HG02840 (cell line): ENCODE measurements at regions not wholly inside any gene's neighbourhood (a gene's known extent, or its start where the extent isn't known, plus 50 kb on each side); places are given as distances from the start of the nearest gene placed in this dataset.
"Not testable (repeated sequence)": the region's sequence is repeated elsewhere in the genome, so short reads cannot be mapped to it uniquely, and the experiment has no call there.

Experiments used
- ATAC-seq: cut with Tn5 transposase; IDR thresholded peaks from one replicate; pipeline ENCODE4 v1.9.1; 2021; ENCODE audit warnings: mild to moderate bottlenecking, moderate library complexity, moderate number of reproducible peaks; ENCODE audit not compliant: unreplicated experiment, low FRiP score

- peak; percentile 19 for ATAC-seq
Measured at GRCh38 chr1:161454865-161455707, 50.2 kb upstream of the FCGR2A start.

DNA sequence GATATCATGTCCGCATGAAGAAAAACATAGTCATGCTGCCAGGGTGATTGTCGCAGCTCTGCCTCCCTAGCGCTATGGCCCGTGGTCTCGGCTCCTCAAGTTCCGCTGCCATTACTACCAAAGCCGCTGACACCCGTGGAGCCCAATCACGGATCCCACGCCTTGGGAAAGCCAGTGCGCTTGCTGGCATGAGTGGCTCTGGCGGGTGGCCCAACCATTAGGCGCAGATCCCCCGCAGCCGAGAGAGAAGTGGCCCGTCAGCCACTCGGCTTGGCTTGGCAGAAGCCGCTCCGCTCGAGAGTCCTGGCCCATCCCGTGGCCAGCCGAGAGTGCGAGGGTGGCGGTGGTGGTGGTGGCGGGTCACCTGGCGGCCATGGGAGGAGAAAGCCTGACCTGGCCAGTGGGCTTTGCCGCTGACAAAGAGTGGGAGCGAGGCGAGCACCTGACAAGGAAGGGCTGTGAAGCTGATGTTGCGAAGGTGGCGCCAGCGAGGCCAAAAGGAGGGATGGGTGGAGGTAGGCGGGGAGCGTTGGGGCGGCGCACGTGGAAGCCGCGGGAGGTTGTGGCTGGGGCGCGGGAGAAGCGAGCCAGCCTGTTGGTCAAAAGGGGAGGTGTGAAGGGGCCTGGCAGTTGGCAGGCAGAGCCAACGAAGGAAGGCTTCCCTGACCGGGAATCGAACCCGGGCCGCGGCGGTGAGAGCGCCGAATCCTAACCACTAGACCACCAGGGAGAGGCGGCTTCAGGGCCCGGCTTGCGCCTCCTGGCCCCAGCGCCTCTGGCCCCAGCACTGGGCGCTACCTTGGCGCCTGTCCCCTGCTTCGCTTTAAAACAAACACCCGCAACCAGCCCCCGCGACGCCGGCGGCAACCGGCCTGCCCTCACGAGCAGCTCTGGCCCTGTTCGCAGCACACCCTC, 51.0 kb upstream of the FCGR2A start:
- ATAC-seq: peak; percentile 69

DNA sequence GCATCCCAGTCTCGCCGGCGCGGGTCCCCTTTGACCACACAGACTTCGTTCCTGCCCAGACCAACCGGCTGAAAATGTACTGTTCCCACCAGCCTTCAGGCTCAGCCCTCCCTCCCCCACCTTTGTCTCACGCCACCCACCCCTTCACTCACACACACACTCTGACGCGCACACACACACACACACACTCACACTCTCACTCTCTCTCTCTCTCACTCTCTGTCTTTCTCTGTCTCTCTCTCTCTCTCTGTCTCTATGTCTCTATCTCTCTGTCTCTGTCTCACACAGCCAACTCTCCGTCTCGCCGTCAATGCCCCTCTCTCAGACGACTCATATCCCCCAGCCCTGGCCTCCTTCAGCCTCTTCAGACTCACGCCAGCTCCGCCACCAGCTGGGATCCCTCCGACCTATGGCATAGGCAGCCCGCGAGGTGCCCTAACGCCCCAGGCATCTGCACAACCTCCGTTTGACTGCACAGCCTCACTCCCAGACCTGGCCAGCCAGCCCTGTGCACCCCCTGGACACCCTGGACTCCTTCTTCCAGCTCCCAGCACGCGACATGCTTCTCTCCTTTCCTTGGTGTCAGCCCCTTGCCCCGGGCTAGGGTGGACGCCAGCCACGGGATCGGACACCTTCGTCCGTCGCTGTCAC, 53.4 kb upstream of the FCGR2A start:
- not testable (repeated sequence) for ATAC-seq

DNA sequence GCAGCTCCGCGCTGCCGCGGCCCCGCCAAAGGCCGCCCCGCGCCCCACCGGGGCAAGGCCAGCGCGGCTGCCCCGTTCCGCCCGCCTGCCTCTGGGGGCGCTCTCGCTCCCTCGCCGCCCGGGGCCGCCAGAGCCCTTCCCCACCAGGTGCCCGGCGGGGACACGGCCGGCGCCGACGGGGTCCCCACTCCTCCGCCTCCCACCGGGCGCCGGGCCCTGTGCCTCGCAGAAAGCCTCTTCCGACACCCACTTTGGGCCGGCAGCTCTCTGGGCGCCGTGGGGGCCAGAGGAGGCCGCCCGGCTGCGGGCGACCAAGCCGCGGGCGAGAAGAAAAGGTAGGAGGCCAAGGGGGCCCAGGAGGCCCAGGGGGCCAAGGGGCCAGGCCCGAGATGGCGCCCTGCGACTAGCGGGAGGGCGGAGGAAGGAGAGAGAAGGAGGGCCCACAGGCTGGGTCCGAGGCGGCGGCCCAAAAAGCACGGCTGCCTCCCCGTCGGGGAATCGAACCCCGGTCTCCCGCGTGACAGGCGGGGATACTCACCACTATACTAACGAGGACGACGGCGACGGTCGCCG, 57.4 kb upstream of the FCGR2A start:
- ATAC-seq: peak; percentile 32

GRCh38 chr1:161447040-161447759, 58.1 kb upstream of the FCGR2A start:
- ATAC-seq: peak; percentile 56

- ATAC-seq: not testable (repeated sequence)
Measured at GRCh38 chr1:161444725-161445124, 60.5 kb upstream of the FCGR2A start.

DNA sequence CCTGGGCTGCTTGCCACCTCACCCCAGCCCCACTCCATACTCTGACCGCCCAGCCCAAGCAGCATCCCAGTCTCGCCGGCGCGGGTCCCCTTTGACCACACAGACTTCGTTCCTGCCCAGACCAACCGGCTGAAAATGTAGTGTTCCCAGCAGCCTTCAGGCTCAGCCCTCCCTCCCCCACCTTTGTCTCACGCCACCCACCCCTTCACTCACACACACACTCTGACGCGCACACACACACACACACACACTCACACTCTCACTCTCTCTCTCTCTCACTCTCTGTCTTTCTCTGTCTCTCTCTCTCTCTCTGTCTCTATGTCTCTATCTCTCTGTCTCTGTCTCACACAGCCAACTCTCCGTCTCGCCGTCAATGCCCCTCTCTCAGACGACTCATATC, 61.0 kb upstream of the FCGR2A start:
- not testable (repeated sequence) for ATAC-seq

DNA sequence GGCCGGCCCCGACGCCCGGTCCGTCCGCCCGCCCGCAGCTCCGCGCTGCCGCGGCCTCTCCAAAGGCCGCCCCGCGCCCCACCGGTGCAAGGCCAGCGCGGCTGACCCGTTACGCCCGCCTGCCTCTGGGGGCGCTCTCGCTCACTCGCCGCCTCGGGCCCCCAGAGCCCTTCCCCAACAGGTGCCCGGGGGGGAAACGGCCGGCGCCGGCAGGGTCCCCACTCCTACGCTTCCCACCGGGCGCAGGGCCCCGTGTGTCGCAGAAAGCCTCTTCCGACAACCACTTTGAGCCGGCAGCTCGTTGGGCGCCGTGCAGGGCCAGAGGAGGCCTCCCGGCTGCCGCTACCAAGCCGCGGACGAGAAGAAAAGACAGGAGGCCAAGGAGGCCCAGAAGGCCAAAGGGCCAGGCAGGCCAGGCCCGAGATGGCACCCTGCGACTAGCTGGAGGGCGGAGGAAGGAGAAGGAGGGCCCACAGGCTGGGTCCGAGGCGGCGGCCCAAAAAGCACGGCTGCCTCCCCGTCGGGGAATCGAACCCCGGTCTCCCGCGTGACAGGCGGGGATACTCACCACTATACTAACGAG, 64.9 kb upstream of the FCGR2A start:
- ATAC-seq: no peak

DNA sequence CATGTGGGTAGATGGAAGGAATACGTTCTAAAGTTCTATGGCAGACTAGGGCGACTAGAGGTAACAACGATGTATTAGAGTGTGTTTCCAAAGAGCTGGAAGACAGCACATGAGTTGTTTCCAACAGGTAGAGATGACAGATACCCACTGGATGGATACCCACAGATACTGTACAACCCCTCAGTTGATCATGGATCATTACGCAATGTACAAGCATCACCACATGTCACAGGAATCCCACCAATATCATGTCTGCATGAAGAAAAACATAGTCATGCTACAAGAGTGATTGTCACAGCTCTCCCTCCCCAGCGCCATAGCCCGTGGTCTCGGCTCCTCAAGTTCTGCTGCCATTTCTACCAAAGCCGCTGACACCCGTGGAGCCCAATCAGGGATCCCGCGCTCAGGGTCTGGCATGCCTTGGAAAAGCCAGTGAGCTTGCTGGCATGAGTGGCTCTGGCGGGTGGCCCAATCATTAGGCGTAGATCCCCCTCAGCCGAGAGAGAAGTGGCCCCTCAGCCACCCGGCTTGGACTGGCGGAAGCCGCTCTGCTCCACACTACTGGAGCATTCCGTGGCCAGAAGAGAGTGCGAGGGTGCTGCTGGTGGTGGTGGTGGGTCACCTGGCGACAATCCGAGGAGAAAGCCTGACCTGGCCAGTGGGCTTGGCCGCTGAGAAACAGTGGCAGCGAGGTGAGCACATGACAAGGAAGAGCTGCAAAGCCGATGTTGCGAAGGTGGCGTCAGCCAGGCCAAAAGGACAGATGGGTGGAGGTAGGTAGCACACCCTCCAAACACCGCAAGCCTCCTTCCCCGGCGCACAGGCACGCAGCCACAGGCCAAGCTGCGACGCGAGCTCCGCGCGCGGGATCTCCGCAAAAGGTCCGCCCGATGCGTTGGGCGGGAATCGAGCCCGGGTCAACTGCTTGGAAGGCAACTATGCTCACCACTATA, 65.7 kb upstream of the FCGR2A start:
- no peak for ATAC-seq

DNA sequence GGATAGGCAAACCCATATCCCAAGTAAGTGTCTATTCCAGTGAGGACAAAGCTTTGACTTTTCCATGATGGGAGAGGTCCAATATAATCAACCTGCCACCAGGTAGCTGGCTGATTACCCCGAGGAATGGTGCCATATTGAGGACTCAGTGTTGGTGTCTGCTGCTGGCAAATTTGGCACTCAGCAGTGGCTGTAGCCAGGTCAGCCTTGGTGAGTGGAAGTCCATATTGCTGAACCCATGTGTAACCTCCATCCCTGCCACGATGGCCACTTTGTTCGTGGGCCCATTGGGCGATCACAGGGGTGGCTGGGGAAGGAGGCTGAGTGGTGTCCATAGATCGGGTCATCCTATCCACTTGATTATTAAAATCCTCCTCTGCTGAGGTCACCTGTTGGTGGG, 65.5 kb upstream of the CFAP126 start:
- ATAC-seq: not testable (repeated sequence)

DNA sequence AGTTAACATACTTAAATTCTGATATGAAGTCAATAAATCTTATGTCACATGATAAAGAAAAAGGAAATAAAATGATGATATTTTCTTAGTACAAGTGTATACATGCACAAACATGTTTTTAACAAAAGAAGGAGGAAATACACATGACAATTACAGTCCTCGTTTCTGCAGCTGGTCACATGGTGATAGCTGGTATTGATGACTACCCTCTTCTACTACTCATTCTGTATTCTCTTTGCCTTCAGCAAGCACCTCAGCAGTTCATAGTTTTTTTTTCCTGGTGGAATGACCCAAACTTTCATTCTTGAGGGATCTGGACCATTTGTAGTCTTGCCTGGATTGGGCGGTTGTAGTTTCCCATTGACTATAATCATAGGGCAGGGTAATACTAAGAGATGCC, 64.4 kb upstream of the CFAP126 start:
- ATAC-seq: no peak

GRCh38 chr1:161427733-161428516, 60.2 kb upstream of the CFAP126 start:
- ATAC-seq: no peak

DNA sequence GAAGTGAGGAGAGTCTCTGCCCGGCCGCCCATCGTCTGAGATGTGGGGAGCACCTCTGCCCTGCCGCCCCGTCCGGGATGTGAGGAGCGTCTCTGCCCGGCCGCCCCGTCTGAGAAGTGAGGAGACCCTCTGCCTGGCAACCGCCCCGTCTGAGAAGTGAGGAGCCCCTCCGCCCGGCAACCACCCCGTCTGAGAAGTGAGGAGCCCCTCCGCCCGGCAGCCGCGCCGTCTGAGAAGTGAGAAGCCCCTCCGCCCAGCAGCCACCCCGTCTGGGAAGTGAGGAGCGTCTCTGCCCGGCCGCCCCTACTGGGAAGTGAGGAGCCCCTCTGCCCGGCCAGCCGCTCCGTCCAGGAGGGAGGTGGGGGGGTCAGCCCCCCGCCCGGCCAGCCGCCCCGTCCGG, 55.2 kb upstream of the CFAP126 start:
- not testable (repeated sequence) for ATAC-seq

- ATAC-seq: no peak
Measured at GRCh38 chr1:161421456-161421855, 53.8 kb upstream of the CFAP126 start.

- ATAC-seq: no peak
Measured at GRCh38 chr1:161420763-161421455, 53.2 kb upstream of the CFAP126 start.

GRCh38 chr1:161417536-161417935, 49.9 kb upstream of the CFAP126 start:
- not testable (repeated sequence) for ATAC-seq
